ENCODE measurements at regions not wholly inside any gene's neighbourhood (a gene's known extent, or its start where the extent isn't known, plus 50 kb on each side); places are given as distances from the start of the nearest gene placed in this dataset.
"Not testable (repeated sequence)": the region's sequence is repeated elsewhere in the genome, so short reads cannot be mapped to it uniquely, and the experiment has no call there.

- DNase-seq (ENCODE audit: low spot score) = no peak
These were observed 193.3 kb downstream of the CEP135 start for GRCh38 chr4:56142088-56142487.

GRCh38 chr4:56139241-56139827, 190.6 kb downstream of the CEP135 start:
- no peak for DNase-seq (ENCODE audit: low spot score)

GRCh38 chr4:56134834-56135233, 186.1 kb downstream of the CEP135 start:
- DNase-seq (ENCODE audit: low spot score) = not testable (repeated sequence)

- DNase-seq (ENCODE audit: low spot score) = no peak
These were observed 185.5 kb downstream of the CEP135 start for GRCh38 chr4:56134266-56134665.

- DNase-seq (ENCODE audit: low spot score) = no peak
These were observed 184.1 kb downstream of the CEP135 start for GRCh38 chr4:56132835-56133234.

GRCh38 chr4:56132188-56132587, 183.4 kb downstream of the CEP135 start:
- not testable (repeated sequence) for DNase-seq (ENCODE audit: low spot score)

GRCh38 chr4:56130606-56131155, 181.9 kb downstream of the CEP135 start:
- DNase-seq (ENCODE audit: low spot score) = no peak

- no peak for DNase-seq (ENCODE audit: low spot score)
These were observed 180.7 kb downstream of the CEP135 start for GRCh38 chr4:56129431-56129861.

- DNase-seq (ENCODE audit: low spot score) = no peak
These were observed 179.5 kb downstream of the CEP135 start for GRCh38 chr4:56128213-56128612.

GRCh38 chr4:56127716-56128115, 179.0 kb downstream of the CEP135 start:
- no peak for DNase-seq (ENCODE audit: low spot score)

- no peak for DNase-seq (ENCODE audit: low spot score)
These were observed 174.8 kb downstream of the CEP135 start for GRCh38 chr4:56123547-56123946.

- DNase-seq (ENCODE audit: low spot score) = no peak
These were observed 174.3 kb downstream of the CEP135 start for GRCh38 chr4:56123051-56123450.

- no peak for DNase-seq (ENCODE audit: low spot score)
These were observed 170.1 kb downstream of the CEP135 start for GRCh38 chr4:56118845-56119244.

- DNase-seq (ENCODE audit: low spot score) = no peak
These were observed 169.3 kb downstream of the CEP135 start for GRCh38 chr4:56118055-56118454.

GRCh38 chr4:56115898-56116297, 167.2 kb downstream of the CEP135 start:
- DNase-seq (ENCODE audit: low spot score) = no peak

- DNase-seq (ENCODE audit: low spot score) = no peak
These were observed 163.6 kb downstream of the CEP135 start for GRCh38 chr4:56112377-56112776.

GRCh38 chr4:56106180-56107147, 157.7 kb downstream of the CEP135 start:
- no peak for DNase-seq (ENCODE audit: low spot score)

GRCh38 chr4:56104188-56104587, 155.4 kb downstream of the CEP135 start:
- DNase-seq (ENCODE audit: low spot score) = no peak

- DNase-seq (ENCODE audit: low spot score) = no peak
These were observed 153.9 kb downstream of the CEP135 start for GRCh38 chr4:56102601-56103000.

- no peak for DNase-seq (ENCODE audit: low spot score)
These were observed 150.6 kb downstream of the CEP135 start for GRCh38 chr4:56099378-56099786.

- DNase-seq (ENCODE audit: low spot score) = no peak
These were observed 144.8 kb downstream of the CEP135 start for GRCh38 chr4:56093576-56093975.

GRCh38 chr4:56092540-56092939, 143.8 kb downstream of the CEP135 start:
- DNase-seq (ENCODE audit: low spot score) = no peak

- DNase-seq (ENCODE audit: low spot score) = no peak
These were observed 137.8 kb downstream of the CEP135 start for GRCh38 chr4:56086561-56086960.

Data from AG08395 (cell line).